SK-N-SH treated with all-trans-retinoic acid at 6 μM for 48 hours (cell line): ENCODE measurements at regions not wholly inside any gene's neighbourhood (a gene's known extent, or its start where the extent isn't known, plus 50 kb on each side); places are given as distances from the start of the nearest gene placed in this dataset.

Experiments used
- RARB ChIP-seq: fragments of 250-450 bp; sonication (Bioruptor Pico); IDR thresholded peaks from 2 replicates; pipeline ENCODE4 v1.8.0; 2021; ENCODE audit warnings: mild to moderate bottlenecking, moderate library complexity
- TF ChIP-seq, protein P1 (sequence below): fragments of 250-450 bp; sonication (Bioruptor Pico); IDR thresholded peaks from 2 replicates; pipeline ENCODE4 v1.5.1; 2020; ENCODE audit warnings: low read depth, mild to moderate bottlenecking, moderate library complexity
- TF ChIP-seq, protein P2 (sequence below): fragments of 250-450 bp; sonication (Bioruptor Pico); IDR thresholded peaks from 2 replicates; pipeline ENCODE4 v1.8.0; 2021; ENCODE audit warnings: low read depth, mild to moderate bottlenecking, moderate library complexity, borderline replicate concordance
- TF ChIP-seq, protein P3 (sequence below): fragments of 250-450 bp; sonication (Bioruptor Pico); IDR thresholded peaks from 2 replicates; pipeline ENCODE4 v1.5.0; 2020; ENCODE audit warnings: mild to moderate bottlenecking, moderate library complexity

DNA sequence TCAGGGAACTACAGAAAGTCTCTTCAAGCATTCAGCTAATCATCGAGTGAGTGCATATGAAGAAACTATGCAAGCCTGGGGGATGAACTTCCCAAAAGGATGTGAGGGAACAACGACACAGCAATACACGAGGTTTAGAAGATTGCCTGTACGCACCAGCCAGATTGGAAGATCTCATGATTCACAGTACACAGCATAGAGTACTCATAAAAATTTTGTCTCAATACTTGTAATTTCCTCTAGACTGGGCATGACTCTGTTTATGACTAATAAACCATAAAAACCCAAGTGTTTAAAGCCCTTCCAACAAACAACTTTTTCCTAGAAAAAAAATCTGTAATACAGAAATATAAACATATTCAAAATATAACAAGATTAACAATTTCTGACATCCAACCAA lies 279.7 kb downstream of the KCNJ3 start:
- TF ChIP-seq, protein P1, sequence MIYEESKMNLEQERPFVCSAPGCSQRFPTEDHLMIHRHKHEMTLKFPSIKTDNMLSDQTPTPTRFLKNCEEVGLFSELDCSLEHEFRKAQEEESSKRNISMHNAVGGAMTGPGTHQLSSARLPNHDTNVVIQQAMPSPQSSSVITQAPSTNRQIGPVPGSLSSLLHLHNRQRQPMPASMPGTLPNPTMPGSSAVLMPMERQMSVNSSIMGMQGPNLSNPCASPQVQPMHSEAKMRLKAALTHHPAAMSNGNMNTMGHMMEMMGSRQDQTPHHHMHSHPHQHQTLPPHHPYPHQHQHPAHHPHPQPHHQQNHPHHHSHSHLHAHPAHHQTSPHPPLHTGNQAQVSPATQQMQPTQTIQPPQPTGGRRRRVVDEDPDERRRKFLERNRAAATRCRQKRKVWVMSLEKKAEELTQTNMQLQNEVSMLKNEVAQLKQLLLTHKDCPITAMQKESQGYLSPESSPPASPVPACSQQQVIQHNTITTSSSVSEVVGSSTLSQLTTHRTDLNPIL: no peak
- no peak for TF ChIP-seq RARB (CRISPR knock-in tag)
- TF ChIP-seq, protein P2, sequence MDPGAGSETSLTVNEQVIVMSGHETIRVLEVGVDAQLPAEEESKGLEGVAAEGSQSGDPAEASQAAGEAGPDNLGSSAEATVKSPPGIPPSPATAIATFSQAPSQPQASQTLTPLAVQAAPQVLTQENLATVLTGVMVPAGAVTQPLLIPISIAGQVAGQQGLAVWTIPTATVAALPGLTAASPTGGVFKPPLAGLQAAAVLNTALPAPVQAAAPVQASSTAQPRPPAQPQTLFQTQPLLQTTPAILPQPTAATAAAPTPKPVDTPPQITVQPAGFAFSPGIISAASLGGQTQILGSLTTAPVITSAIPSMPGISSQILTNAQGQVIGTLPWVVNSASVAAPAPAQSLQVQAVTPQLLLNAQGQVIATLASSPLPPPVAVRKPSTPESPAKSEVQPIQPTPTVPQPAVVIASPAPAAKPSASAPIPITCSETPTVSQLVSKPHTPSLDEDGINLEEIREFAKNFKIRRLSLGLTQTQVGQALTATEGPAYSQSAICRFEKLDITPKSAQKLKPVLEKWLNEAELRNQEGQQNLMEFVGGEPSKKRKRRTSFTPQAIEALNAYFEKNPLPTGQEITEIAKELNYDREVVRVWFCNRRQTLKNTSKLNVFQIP (CRISPR knock-in tag): no peak
- TF ChIP-seq, protein P3, sequence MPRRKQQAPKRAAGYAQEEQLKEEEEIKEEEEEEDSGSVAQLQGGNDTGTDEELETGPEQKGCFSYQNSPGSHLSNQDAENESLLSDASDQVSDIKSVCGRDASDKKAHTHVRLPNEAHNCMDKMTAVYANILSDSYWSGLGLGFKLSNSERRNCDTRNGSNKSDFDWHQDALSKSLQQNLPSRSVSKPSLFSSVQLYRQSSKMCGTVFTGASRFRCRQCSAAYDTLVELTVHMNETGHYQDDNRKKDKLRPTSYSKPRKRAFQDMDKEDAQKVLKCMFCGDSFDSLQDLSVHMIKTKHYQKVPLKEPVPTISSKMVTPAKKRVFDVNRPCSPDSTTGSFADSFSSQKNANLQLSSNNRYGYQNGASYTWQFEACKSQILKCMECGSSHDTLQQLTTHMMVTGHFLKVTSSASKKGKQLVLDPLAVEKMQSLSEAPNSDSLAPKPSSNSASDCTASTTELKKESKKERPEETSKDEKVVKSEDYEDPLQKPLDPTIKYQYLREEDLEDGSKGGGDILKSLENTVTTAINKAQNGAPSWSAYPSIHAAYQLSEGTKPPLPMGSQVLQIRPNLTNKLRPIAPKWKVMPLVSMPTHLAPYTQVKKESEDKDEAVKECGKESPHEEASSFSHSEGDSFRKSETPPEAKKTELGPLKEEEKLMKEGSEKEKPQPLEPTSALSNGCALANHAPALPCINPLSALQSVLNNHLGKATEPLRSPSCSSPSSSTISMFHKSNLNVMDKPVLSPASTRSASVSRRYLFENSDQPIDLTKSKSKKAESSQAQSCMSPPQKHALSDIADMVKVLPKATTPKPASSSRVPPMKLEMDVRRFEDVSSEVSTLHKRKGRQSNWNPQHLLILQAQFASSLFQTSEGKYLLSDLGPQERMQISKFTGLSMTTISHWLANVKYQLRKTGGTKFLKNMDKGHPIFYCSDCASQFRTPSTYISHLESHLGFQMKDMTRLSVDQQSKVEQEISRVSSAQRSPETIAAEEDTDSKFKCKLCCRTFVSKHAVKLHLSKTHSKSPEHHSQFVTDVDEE (CRISPR knock-in tag): no peak
